Loucy (cell line): ENCODE measurements at regions not wholly inside any gene's neighbourhood (a gene's known extent, or its start where the extent isn't known, plus 50 kb on each side); places are given as distances from the start of the nearest gene placed in this dataset.
A peak's percentile ranks its signal among the peaks of the same experiment; 100 is the strongest.

ENCODE experiments used
- H2AFZ ChIP-seq: fragments of 200-600 bp; sonication (generic); 2 replicates; pipeline ENCODE4 v1.6.0; 2016; ENCODE audit warnings: antibody characterized with exemption, mild to moderate bottlenecking, low read length, moderate library complexity
- H3F3A ChIP-seq: fragments of 200-600 bp; 2 replicates; pipeline ENCODE4 v1.6.0; 2016; ENCODE audit warnings: antibody characterized with exemption, low read depth, mild to moderate bottlenecking
- H3K27me3 ChIP-seq: fragments of 200-600 bp; sonication (generic); 2 replicates; pipeline ENCODE4 v1.6.1; 2014; ENCODE audit warnings: low read length, mild to moderate bottlenecking; ENCODE audit not compliant: insufficient read depth, poor library complexity, severe bottlenecking
- H3K36me3 ChIP-seq: fragments of 200-600 bp; sonication (generic); 2 replicates; pipeline ENCODE4 v1.6.1; 2016; ENCODE audit warnings: low read length; ENCODE audit not compliant: insufficient read depth
- H3K4me1 ChIP-seq: fragments of 200-600 bp; sonication (generic); 2 replicates; pipeline ENCODE4 v1.5.1; 2014; ENCODE audit warnings: low read length, mild to moderate bottlenecking; ENCODE audit not compliant: insufficient read depth, poor library complexity, severe bottlenecking
- H3K4me2 ChIP-seq: fragments of 200-600 bp; sonication (generic); 2 replicates; pipeline ENCODE4 v1.6.0; 2014; ENCODE audit warnings: antibody characterized with exemption, low read length, low read depth, mild to moderate bottlenecking; ENCODE audit not compliant: poor library complexity, severe bottlenecking
- H3K4me3 ChIP-seq: fragments of 200-600 bp; sonication (generic); 2 replicates; pipeline ENCODE4 v1.5.1; 2014; ENCODE audit warnings: low read length, mild to moderate bottlenecking, mixed read lengths; ENCODE audit not compliant: poor library complexity, severe bottlenecking
- H3K79me2 ChIP-seq: fragments of 200-600 bp; sonication (generic); 2 replicates; pipeline ENCODE4 v1.6.1; 2014; ENCODE audit warnings: low read length; ENCODE audit not compliant: insufficient read depth
- H3K9ac ChIP-seq: fragments of 200-600 bp; sonication (generic); 2 replicates; pipeline ENCODE4 v1.6.0; 2014; ENCODE audit warnings: mild to moderate bottlenecking, low read depth, low read length, moderate library complexity; ENCODE audit not compliant: poor library complexity, severe bottlenecking
- H3K9me2 ChIP-seq: fragments of 200-600 bp; sonication (generic); replicated peaks from 2 replicates; pipeline ENCODE4 v1.6.1; 2016; ENCODE audit warnings: low read depth, low read length, mixed read lengths
- H3K9me3 ChIP-seq: fragments of 200-600 bp; sonication (generic); 2 replicates; pipeline ENCODE4 v1.6.1; 2014; ENCODE audit warnings: mild to moderate bottlenecking, antibody characterized with exemption, low read length, low read depth; ENCODE audit not compliant: insufficient read depth
- H4K20me1 ChIP-seq: fragments of 200-600 bp; sonication (generic); 2 replicates; pipeline ENCODE4 v1.6.0; 2014; ENCODE audit warnings: antibody characterized with exemption, low read length, mild to moderate bottlenecking; ENCODE audit not compliant: insufficient read depth, poor library complexity, severe bottlenecking
- EZH2phosphoT487 ChIP-seq: fragments of 200-600 bp; IDR thresholded peaks from 2 replicates; pipeline ENCODE4 v1.6.1; 2018; ENCODE audit warnings: antibody characterized with exemption, mild to moderate bottlenecking, moderate library complexity, borderline replicate concordance
- TF ChIP-seq, protein P1 (sequence below): fragments of 200-600 bp; sonication (generic); conservative IDR thresholded peaks from 2 replicates; pipeline ENCODE4 v1.5.1; 2014; ENCODE audit warnings: mild to moderate bottlenecking, antibody characterized with exemption, low read length

DNA sequence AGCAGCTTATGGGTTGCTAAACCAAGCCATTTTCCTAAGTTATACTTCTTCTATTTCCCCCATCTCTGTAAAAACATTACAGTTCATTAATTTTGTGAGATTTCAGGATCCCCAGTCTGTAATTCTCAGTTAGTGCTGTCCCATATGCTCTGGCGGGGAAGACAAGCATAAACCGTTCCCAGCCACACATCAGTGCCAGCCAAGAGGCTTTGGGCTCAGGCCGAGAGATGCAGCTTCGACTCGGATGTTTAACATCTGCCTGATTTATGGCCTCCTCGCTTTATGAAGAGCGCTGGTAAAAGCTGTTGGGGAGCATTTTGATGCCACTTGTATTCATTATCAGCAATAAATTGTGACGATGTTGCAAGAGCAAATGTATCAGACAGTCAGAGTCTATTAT is 349.1 kb upstream of the CCDC196 start:
- TF ChIP-seq, protein P1, sequence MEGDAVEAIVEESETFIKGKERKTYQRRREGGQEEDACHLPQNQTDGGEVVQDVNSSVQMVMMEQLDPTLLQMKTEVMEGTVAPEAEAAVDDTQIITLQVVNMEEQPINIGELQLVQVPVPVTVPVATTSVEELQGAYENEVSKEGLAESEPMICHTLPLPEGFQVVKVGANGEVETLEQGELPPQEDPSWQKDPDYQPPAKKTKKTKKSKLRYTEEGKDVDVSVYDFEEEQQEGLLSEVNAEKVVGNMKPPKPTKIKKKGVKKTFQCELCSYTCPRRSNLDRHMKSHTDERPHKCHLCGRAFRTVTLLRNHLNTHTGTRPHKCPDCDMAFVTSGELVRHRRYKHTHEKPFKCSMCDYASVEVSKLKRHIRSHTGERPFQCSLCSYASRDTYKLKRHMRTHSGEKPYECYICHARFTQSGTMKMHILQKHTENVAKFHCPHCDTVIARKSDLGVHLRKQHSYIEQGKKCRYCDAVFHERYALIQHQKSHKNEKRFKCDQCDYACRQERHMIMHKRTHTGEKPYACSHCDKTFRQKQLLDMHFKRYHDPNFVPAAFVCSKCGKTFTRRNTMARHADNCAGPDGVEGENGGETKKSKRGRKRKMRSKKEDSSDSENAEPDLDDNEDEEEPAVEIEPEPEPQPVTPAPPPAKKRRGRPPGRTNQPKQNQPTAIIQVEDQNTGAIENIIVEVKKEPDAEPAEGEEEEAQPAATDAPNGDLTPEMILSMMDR = no peak
- TF ChIP-seq EZH2phosphoT487 = no peak
- no peak overlapping the region for H2AFZ ChIP-seq

DNA sequence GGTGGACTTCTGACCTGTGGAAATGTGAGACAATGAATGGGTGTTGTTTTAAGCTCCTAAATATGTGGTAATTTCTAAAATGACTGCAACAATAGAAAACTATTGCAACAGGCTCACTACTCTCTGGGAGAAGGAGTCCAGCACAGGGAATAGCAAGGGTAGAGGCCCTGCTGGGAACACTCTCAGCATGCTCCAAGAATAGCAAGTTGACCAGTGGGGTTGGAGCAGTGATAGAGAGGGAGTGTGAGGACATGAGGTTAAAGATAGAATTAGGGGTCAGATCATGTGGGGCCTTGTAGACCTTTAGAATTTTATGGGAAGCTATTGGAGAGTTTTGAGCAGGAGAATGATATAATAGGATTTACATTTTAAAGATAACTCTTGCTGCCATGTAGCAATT is 346.7 kb upstream of the CCDC196 start:
- Histone ChIP-seq H3K4me2 (no peak overlapping the region), H3K36me3 (no peaks in the 10 kb centered on the region), H4K20me1 (no peaks in the 10 kb centered on the region), H3K79me2 (no peaks in the 10 kb centered on the region), H3K9me3 (no peaks in the 10 kb centered on the region), H3K9ac (no peak overlapping the region), H3K4me1 (peaks cover 10% of the 10 kb centered on the region), H3K27me3 (no peaks in the 10 kb centered on the region), H3F3A (no peaks in the 10 kb centered on the region), H2AFZ (no peak overlapping the region), H3K9me2 (no peaks in the 10 kb centered on the region), H3K4me3 (no peak overlapping the region)
- TF ChIP-seq, protein P1 = no peak
- TF ChIP-seq EZH2phosphoT487 = no peak

More for the DNA sequence above, 349.1 kb upstream of the CCDC196 start:
- no peaks in the 10 kb centered on the region for H3K79me2 ChIP-seq
- H3K27me3 ChIP-seq = no peaks in the 10 kb centered on the region
- H3K4me2 ChIP-seq = no peak overlapping the region
- H3K9ac ChIP-seq = no peak overlapping the region
- H3K9me3 ChIP-seq = no peaks in the 10 kb centered on the region
- H3K4me1 ChIP-seq = peaks cover 10% of the 10 kb centered on the region
- no peak overlapping the region for H3K4me3 ChIP-seq
- H3K36me3 ChIP-seq = no peaks in the 10 kb centered on the region
- no peaks in the 10 kb centered on the region for H3F3A ChIP-seq
- H3K9me2 ChIP-seq = no peaks in the 10 kb centered on the region
- no peaks in the 10 kb centered on the region for H4K20me1 ChIP-seq

GRCh38 chr14:66140213-66140918 is 345.8 kb upstream of the CCDC196 start:
- Histone ChIP-seq H3K36me3 (no peaks in the 10 kb centered on the region), H4K20me1 (no peaks in the 10 kb centered on the region), H3K4me3 (no peak overlapping the region), H3K9ac (no peak overlapping the region), H3K4me2 (no peak overlapping the region), H3F3A (no peaks in the 10 kb centered on the region), H3K27me3 (no peaks in the 10 kb centered on the region), H3K9me3 (no peaks in the 10 kb centered on the region), H3K79me2 (no peaks in the 10 kb centered on the region), H3K4me1 (peaks cover 10% of the 10 kb centered on the region), H3K9me2 (no peaks in the 10 kb centered on the region), H2AFZ (peak overlapping the region; percentile 50)
- TF ChIP-seq EZH2phosphoT487 = no peak
- TF ChIP-seq, protein P1 = no peak
